Prostate gland (tissue), 2 donors: ENCODE measurements at regions not wholly inside any gene's neighbourhood (a gene's known extent, or its start where the extent isn't known, plus 50 kb on each side); places are given as distances from the start of the nearest gene placed in this dataset.
"Not testable (repeated sequence)": the region's sequence is repeated elsewhere in the genome, so short reads cannot be mapped to it uniquely, and the experiment has no call there.

Experiments used
- DNase-seq: peaks from one replicate; pipeline ENCODE4 v3.0.0-alpha.2; 2019; ENCODE audit warnings: low spot score
- H3K27ac ChIP-seq, 2 donors: fragments of 200-600 bp; sonication (generic); 2 replicates each; pipeline ENCODE4 v1.5.1; 2017 to 2019
- H3K27me3 ChIP-seq: fragments of 200-600 bp; sonication (generic); replicated peaks from 2 replicates; pipeline ENCODE4 v1.5.1; 2019; ENCODE audit not compliant: insufficient read depth
- H3K36me3 ChIP-seq, 2 donors: fragments of 200-600 bp; sonication (generic); 1 replicate in 1 of 2; 2 replicates in 1 of 2; pipeline versions ENCODE4 v1.5.1 to v1.8.1; 2017 to 2019
- H3K4me1 ChIP-seq: fragments of 200-600 bp; sonication (generic); replicated peaks from 2 replicates; pipeline ENCODE4 v1.5.1; 2019
- H3K4me3 ChIP-seq, 2 donors: fragments of 200-600 bp; sonication (generic); 2 replicates each; pipeline ENCODE4 v1.5.1; 2017 to 2019
- H3K9me3 ChIP-seq: fragments of 200-600 bp; sonication (generic); 2 replicates; pipeline ENCODE4 v1.5.1; 2017
- CTCF ChIP-seq, 4 experiments: fragments of 200-600 bp in 2 of 4; fragments of 450-650 bp in 2 of 4; sonication (generic) in 2 of 4; IDR thresholded peaks; 1 replicate in 3 of 4; 2 replicates in 1 of 4; pipeline ENCODE4 v1.5.1; 2016 to 2019; ENCODE audit warnings: antibody characterized with exemption in 4 of 4, mild to moderate bottlenecking in 2 of 4, moderate library complexity in 2 of 4
- POLR2A ChIP-seq: fragments of 450-650 bp; IDR thresholded peaks from one replicate; pipeline ENCODE4 v1.6.1; 2016; ENCODE audit warnings: antibody characterized with exemption, mild to moderate bottlenecking
- POLR2AphosphoS5 ChIP-seq: sonication (generic); formaldehyde crosslinking; IDR thresholded peaks from one replicate; pipeline ENCODE4 v1.6.1; 2017; ENCODE audit warnings: antibody characterized with exemption
- WGBS: methylation state at CpG from one replicate; pipeline ENCODE4 v1.1.5; 2018; 5-methylcytosine and 5-hydroxymethylcytosine counted together
- intact Hi-C: fragments of 100-400 bp; cut with DNase I; formaldehyde crosslinking; loops from one replicate; pipeline ENCODE4 v1.14.2; 2022

DNA sequence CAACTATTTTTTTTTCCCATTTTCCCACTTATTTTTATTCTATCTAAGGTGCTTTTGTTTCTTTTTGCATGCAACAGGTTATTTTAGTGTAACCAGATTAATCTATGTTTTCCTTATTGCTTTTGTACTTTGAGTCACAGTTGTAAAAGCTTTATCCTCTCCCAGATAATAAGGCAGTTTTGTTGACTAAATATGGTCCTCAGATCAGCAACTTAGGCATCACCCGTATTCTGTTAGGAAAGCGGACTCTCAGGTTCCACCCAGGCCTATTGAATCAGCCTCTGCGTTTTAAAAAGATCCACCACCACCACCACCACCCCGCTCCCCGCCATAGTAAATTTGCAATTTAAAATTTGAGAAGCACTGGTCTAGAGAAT is 58.6 kb upstream of the USP9X start:
- intact Hi-C loops, result no loop called here
- Histone ChIP-seq H3K27ac (no peak overlapping the region), H3K4me1 (no peaks in the 10 kb centered on the region), H3K9me3 (no peaks in the 10 kb centered on the region), H3K27me3 (no peaks in the 10 kb centered on the region), H3K4me3 (no peak overlapping the region), H3K36me3 (no peaks in the 10 kb centered on the region)
- TF ChIP-seq CTCF (IDR thresholded peaks at IDR 0.05) (no peak), POLR2AphosphoS5 (no peak), POLR2A (no peak)
- DNase-seq, result no peak
- 86% methylated on average over 5 of the region's 5 CpGs for WGBS

GRCh38 chrX:41029332-41029731 is 55.9 kb upstream of the USP9X start:
- H3K4me3 ChIP-seq, result no peak overlapping the region
- no peaks in the 10 kb centered on the region for H3K36me3 ChIP-seq
- H3K9me3 ChIP-seq, result no peaks in the 10 kb centered on the region
- intact Hi-C loops, result no loop called here
- no peaks in the 10 kb centered on the region for H3K4me1 ChIP-seq
- WGBS, result 65% methylated on average over 7 of the region's 7 CpGs
- no peak for DNase-seq
- no peaks in the 10 kb centered on the region for H3K27me3 ChIP-seq
- no peak overlapping the region for H3K27ac ChIP-seq
- TF ChIP-seq POLR2AphosphoS5, result no peak
- TF ChIP-seq POLR2A, result no peak
- no peak for TF ChIP-seq CTCF (IDR thresholded peaks at IDR 0.05)

- WGBS, result 93% methylated on average over 12 of the region's 13 CpGs
- no peak overlapping the region for H3K27ac ChIP-seq
- H3K9me3 ChIP-seq, result no peaks in the 10 kb centered on the region
- intact Hi-C loops, result no loop called here
- TF ChIP-seq CTCF (IDR thresholded peaks at IDR 0.05) (no peak), POLR2AphosphoS5 (no peak), POLR2A (no peak)
- DNase-seq, result no peak
- H3K27me3 ChIP-seq, result no peaks in the 10 kb centered on the region
- H3K4me1 ChIP-seq, result no peaks in the 10 kb centered on the region
- no peak overlapping the region for H3K4me3 ChIP-seq
- no peaks in the 10 kb centered on the region for H3K36me3 ChIP-seq
Measured at GRCh38 chrX:41031256-41031967, 53.8 kb upstream of the USP9X start.

- intact Hi-C loops, result no loop called here
Measured at GRCh38 chrX:41033299-41033698, 51.9 kb upstream of the USP9X start.

GRCh38 chrX:41034902-41035301 is 50.3 kb upstream of the USP9X start:
- H3K27me3 ChIP-seq, DNase-seq, H3K4me1 ChIP-seq, intact Hi-C loops, H3K27ac ChIP-seq, H3K9me3 ChIP-seq, H3K36me3 ChIP-seq, H3K4me3 ChIP-seq: not testable (repeated sequence)
- WGBS, result 95% methylated on average over 5 of the region's 5 CpGs

More at GRCh38 chrX:41033299-41033698, 51.9 kb upstream of the USP9X start:
- H3K27ac ChIP-seq, result no peak overlapping the region
- H3K27me3 ChIP-seq, result no peaks in the 10 kb centered on the region
- no peak overlapping the region for H3K4me3 ChIP-seq
- TF ChIP-seq POLR2A (no peak), POLR2AphosphoS5 (no peak), CTCF (IDR thresholded peaks at IDR 0.05) (no peak)
- no peaks in the 10 kb centered on the region for H3K4me1 ChIP-seq
- H3K9me3 ChIP-seq, result no peaks in the 10 kb centered on the region
- no peak for DNase-seq
- no peaks in the 10 kb centered on the region for H3K36me3 ChIP-seq
